A673 (cell line): ENCODE measurements at regions not wholly inside any gene's neighbourhood (a gene's known extent, or its start where the extent isn't known, plus 50 kb on each side); places are given as distances from the start of the nearest gene placed in this dataset.

ENCODE experiments used
- BruUV-seq: library from RNA; stranded (reverse); fragments of 400-500 nt; replicated peaks from 2 replicates; lab custom pipeline; 2021; lab: Mats Ljungman, UMichigan
- CTCF ChIA-PET: fragments of 300-600 bp; sonication (Branson Sonifier 250); formaldehyde crosslinking; loops from one replicate; lab custom pipeline; 2022; ENCODE audit warnings: antibody characterized with exemption; lab: Charles Lee
- POLR2A ChIA-PET: fragments of 300-600 bp; sonication (Branson Sonifier 250); formaldehyde crosslinking; loops from one replicate; lab custom pipeline; 2022; ENCODE audit warnings: antibody characterized with exemption; ENCODE audit not compliant: low non-redundant PET; lab: Charles Lee
- DNase-seq: peaks from one replicate; pipeline ENCODE4 v3.0.0-alpha.2; 2015; ENCODE audit warnings: low spot score
- H3K27ac ChIP-seq: fragments of 200-600 bp; sonication (generic); 2 replicates; pipeline ENCODE4 v1.5.1; 2016; ENCODE audit warnings: mixed run types, low read depth, mild to moderate bottlenecking, mixed read lengths, antibody characterized with exemption, low read length; ENCODE audit not compliant: poor library complexity, severe bottlenecking
- H3K27me3 ChIP-seq: fragments of 200-600 bp; sonication (generic); replicated peaks from 2 replicates; pipeline ENCODE4 v1.6.1; 2017; ENCODE audit warnings: mixed run types, low read depth, mild to moderate bottlenecking, mixed read lengths, antibody characterized with exemption, low read length; ENCODE audit not compliant: insufficient read depth, poor library complexity
- H3K36me3 ChIP-seq: fragments of 200-600 bp; sonication (generic); 2 replicates; pipeline ENCODE4 v1.6.1; 2016; ENCODE audit warnings: mixed run types, mild to moderate bottlenecking, mixed read lengths, antibody characterized with exemption, low read length; ENCODE audit not compliant: insufficient read depth, poor library complexity, severe bottlenecking
- H3K4me1 ChIP-seq: fragments of 200-600 bp; sonication (generic); 2 replicates; pipeline ENCODE4 v1.6.1; 2017; ENCODE audit warnings: mixed run types, mild to moderate bottlenecking, mixed read lengths, antibody characterized with exemption, low read length; ENCODE audit not compliant: insufficient read depth, poor library complexity, severe bottlenecking
- H3K4me3 ChIP-seq: fragments of 200-600 bp; sonication (generic); 2 replicates; pipeline ENCODE4 v1.5.1; 2016; ENCODE audit warnings: low read depth, mixed run types, mild to moderate bottlenecking, mixed read lengths, low read length; ENCODE audit not compliant: poor library complexity, severe bottlenecking
- H3K9me3 ChIP-seq: fragments of 200-600 bp; sonication (generic); 2 replicates; pipeline ENCODE4 v1.6.1; 2016; ENCODE audit warnings: mixed run types, low read depth, mild to moderate bottlenecking, mixed read lengths, antibody characterized with exemption, low read length; ENCODE audit not compliant: poor library complexity, severe bottlenecking
- CTCF ChIP-seq: fragments of 300-800, 200-600 bp; sonication (generic); conservative IDR thresholded peaks from 2 replicates; pipeline ENCODE4 v1.5.1; 2017; ENCODE audit warnings: low read depth, mild to moderate bottlenecking, antibody characterized with exemption, low read length, moderate library complexity, mixed read lengths
- EZH2 ChIP-seq: fragments of 200-600 bp; sonication (generic); IDR thresholded peaks from 2 replicates; pipeline ENCODE4 v1.6.1; 2017; ENCODE audit warnings: borderline replicate concordance, low read depth, mild to moderate bottlenecking, mixed read lengths, antibody characterized with exemption, low read length; ENCODE audit not compliant: poor library complexity, severe bottlenecking
- intact Hi-C: fragments of 100-400 bp; cut with micrococcal nuclease; formaldehyde crosslinking; loops from one replicate; pipeline ENCODE4 v1.10.0; 2022; ENCODE audit not compliant: unreplicated experiment

- CTCF ChIA-PET: no interaction called here
These were observed 1320.6 kb upstream of the CELF4 start for GRCh38 chr18:38886235-38886634.

GRCh38 chr18:38884050-38884449, 1318.5 kb upstream of the CELF4 start:
- Histone ChIP-seq H3K4me1 (no peaks in the 10 kb centered on the region), H3K9me3 (no peaks in the 10 kb centered on the region), H3K27ac (no peak overlapping the region), H3K27me3 (no peaks in the 10 kb centered on the region), H3K4me3 (no peak overlapping the region), H3K36me3 (no peaks in the 10 kb centered on the region)
- ChIA-PET POLR2A (no interaction called here), CTCF (no interaction called here)
- intact Hi-C loops: no loop called here
- TF ChIP-seq CTCF: no peak
- no peak for TF ChIP-seq EZH2
- DNase-seq: no peak
- BruUV-seq: no TSS peak

More at GRCh38 chr18:38886235-38886634, 1320.6 kb upstream of the CELF4 start:
- Histone ChIP-seq H3K4me1 (no peaks in the 10 kb centered on the region), H3K9me3 (no peaks in the 10 kb centered on the region), H3K27ac (no peak overlapping the region), H3K27me3 (no peaks in the 10 kb centered on the region), H3K36me3 (no peaks in the 10 kb centered on the region), H3K4me3 (no peak overlapping the region)
- POLR2A ChIA-PET: no interaction called here
- DNase-seq: no peak
- TF ChIP-seq EZH2 (no peak), CTCF (no peak)
- intact Hi-C loops: no loop called here
- no TSS peak for BruUV-seq

- no peak for DNase-seq
- Histone ChIP-seq H3K4me3 (no peak overlapping the region), H3K4me1 (no peaks in the 10 kb centered on the region), H3K36me3 (no peaks in the 10 kb centered on the region), H3K27ac (no peak overlapping the region), H3K27me3 (no peaks in the 10 kb centered on the region), H3K9me3 (no peaks in the 10 kb centered on the region)
- intact Hi-C loops: no loop called here
- TF ChIP-seq CTCF: no peak
- TF ChIP-seq EZH2: no peak
- ChIA-PET POLR2A (no interaction called here), CTCF (no interaction called here)
- BruUV-seq: no TSS peak
These were observed 1317.5 kb upstream of the CELF4 start for GRCh38 chr18:38883111-38883510.
